ENCODE measurements at regions not wholly inside any gene's neighbourhood (a gene's known extent, or its start where the extent isn't known, plus 50 kb on each side); places are given as distances from the start of the nearest gene placed in this dataset.

DNA sequence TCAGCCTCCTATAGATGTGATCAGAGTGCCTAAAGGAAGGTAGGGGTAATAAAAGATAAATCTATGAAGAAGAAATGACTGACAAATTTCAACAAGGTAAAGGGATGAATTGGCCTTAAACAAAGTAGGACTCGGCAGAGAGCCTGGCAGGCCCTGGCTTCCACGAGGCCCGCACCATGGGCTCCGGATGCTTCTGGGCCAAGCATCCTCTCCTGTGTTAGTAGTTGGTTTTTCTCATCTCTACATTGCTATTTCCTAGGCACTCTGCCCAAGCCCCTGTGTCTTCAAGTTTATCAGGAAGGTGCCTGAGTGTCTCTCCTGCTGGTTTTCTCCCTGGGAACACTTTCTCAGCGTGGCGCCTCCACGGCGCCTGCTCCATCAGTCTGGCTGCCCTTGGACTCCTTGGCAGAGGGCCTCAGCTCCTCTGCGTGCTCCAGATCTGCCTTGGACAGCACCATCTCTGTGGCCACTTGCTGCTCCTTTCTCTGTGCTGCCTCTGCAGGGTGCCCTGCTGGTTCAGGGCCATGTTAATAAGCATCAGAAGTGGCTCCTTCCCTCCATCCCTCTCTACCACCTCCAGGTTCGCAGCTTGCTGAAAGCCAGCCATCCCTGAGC, 413.3 kb upstream of the DPP6 start:
- no peak for DNase-seq
- no peak for FAIRE-seq
- TF ChIP-seq, protein P1, sequence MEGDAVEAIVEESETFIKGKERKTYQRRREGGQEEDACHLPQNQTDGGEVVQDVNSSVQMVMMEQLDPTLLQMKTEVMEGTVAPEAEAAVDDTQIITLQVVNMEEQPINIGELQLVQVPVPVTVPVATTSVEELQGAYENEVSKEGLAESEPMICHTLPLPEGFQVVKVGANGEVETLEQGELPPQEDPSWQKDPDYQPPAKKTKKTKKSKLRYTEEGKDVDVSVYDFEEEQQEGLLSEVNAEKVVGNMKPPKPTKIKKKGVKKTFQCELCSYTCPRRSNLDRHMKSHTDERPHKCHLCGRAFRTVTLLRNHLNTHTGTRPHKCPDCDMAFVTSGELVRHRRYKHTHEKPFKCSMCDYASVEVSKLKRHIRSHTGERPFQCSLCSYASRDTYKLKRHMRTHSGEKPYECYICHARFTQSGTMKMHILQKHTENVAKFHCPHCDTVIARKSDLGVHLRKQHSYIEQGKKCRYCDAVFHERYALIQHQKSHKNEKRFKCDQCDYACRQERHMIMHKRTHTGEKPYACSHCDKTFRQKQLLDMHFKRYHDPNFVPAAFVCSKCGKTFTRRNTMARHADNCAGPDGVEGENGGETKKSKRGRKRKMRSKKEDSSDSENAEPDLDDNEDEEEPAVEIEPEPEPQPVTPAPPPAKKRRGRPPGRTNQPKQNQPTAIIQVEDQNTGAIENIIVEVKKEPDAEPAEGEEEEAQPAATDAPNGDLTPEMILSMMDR (IDR thresholded peaks at IDR 0.05) = no peak
- no peaks in the 10 kb centered on the region for H3K4me1 ChIP-seq
- H3K9me3 ChIP-seq = no peaks in the 10 kb centered on the region
- H3K27me3 ChIP-seq = no peaks in the 10 kb centered on the region
- intact Hi-C loops (cut with DNase I) = no loop called here
- H3K4me3 ChIP-seq = no peak overlapping the region
- no peaks in the 10 kb centered on the region for H3K36me3 ChIP-seq
- WGBS, 2 donors = 76 to 85% methylated on average over 10 of the region's 10 CpGs
- H3K27ac ChIP-seq = no peak overlapping the region
- ATAC-seq = no peak

DNA sequence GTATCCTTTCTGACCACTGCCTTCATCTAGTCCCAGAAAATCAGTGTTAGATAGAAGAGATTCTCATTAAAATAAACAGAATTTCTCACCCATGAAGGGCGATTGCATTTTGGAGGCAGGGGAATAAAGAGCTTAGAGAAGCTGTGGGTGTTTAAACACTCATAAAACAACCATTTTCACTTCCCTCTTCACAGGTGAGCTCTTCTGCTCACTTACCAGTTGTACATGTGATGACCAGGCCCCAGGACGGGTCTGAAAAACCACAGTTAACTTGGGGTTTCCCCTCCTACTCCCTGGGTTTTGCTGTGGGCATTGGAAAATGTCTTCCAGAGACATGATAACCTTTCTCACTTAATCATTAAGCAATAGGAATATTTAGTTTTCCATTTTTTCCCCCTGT, 411.6 kb upstream of the DPP6 start:
- no peak for FAIRE-seq

DNA sequence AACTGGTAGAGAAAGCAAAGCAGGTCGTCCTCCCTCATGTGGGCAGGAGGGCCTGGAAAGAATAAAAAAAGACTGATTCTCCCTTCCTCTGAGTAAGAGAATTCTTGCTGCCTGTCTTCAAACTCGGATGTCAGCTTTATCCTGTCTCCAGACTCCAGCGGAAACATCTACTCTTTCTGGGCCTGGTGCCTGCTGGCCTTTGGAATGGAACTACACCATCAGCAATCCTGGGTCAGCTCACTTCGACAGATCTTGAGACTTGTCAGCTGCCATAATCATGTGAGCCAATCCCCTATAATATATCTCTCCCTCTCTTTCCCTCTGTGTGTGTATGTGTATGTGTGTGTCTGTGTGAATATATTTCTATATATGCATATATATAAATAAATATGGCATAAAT, 411.0 kb upstream of the DPP6 start:
- no peak for FAIRE-seq

More for the DNA sequence above, 411.6 kb upstream of the DPP6 start:
- no peak for DNase-seq
- intact Hi-C loops (cut with DNase I) = no loop called here
- no peak for ATAC-seq
- Histone ChIP-seq H3K36me3 (no peaks in the 10 kb centered on the region), H3K4me3 (no peak overlapping the region), H3K27me3 (no peaks in the 10 kb centered on the region), H3K9me3 (no peaks in the 10 kb centered on the region), H3K4me1 (no peaks in the 10 kb centered on the region), H3K27ac (no peak overlapping the region)
- TF ChIP-seq, protein P1 (IDR thresholded peaks at IDR 0.05) = no peak
- WGBS, 2 donors = 55 to 66% methylated on average over 2 of the region's 2 CpGs

DNA sequence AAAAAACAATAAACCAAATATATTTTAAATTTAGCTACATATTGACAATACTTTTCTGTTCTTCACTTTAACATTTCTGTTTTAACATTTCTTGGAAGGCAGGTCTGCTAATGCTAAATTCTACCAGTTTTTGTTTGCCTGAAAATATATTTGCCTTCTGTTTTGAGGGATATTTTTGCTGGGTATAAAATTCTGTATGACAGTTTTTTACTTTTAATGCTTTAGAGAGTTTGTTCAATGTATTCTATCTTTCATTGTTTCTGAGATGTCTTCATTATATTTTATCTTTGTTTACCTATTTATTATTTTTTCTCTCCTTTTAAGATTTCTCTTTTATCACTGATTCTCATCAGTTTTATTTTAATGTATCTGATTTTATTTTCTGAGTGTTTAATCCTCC, 409.2 kb upstream of the DPP6 start:
- H3K4me3 ChIP-seq = no peak overlapping the region
- no peaks in the 10 kb centered on the region for H3K27me3 ChIP-seq
- no peaks in the 10 kb centered on the region for H3K4me1 ChIP-seq
- H3K27ac ChIP-seq = no peak overlapping the region
- FAIRE-seq (no peak), DNase-seq (no peak), ATAC-seq (no peak)
- intact Hi-C loops (cut with DNase I) = no loop called here
- H3K36me3 ChIP-seq = no peaks in the 10 kb centered on the region
- no peaks in the 10 kb centered on the region for H3K9me3 ChIP-seq
- TF ChIP-seq, protein P1 (IDR thresholded peaks at IDR 0.05) = no peak

More for the DNA sequence above, 411.0 kb upstream of the DPP6 start:
- ATAC-seq = no peak
- H3K27me3 ChIP-seq = no peaks in the 10 kb centered on the region
- no peak for DNase-seq
- TF ChIP-seq, protein P1 (IDR thresholded peaks at IDR 0.05) = no peak
- no peak overlapping the region for H3K4me3 ChIP-seq
- WGBS, 2 donors = 47 to 53% methylated on average over 4 of the region's 4 CpGs
- no peaks in the 10 kb centered on the region for H3K36me3 ChIP-seq
- H3K27ac ChIP-seq = no peak overlapping the region
- H3K4me1 ChIP-seq = no peaks in the 10 kb centered on the region
- intact Hi-C loops (cut with DNase I) = no loop called here
- H3K9me3 ChIP-seq = no peaks in the 10 kb centered on the region

DNA sequence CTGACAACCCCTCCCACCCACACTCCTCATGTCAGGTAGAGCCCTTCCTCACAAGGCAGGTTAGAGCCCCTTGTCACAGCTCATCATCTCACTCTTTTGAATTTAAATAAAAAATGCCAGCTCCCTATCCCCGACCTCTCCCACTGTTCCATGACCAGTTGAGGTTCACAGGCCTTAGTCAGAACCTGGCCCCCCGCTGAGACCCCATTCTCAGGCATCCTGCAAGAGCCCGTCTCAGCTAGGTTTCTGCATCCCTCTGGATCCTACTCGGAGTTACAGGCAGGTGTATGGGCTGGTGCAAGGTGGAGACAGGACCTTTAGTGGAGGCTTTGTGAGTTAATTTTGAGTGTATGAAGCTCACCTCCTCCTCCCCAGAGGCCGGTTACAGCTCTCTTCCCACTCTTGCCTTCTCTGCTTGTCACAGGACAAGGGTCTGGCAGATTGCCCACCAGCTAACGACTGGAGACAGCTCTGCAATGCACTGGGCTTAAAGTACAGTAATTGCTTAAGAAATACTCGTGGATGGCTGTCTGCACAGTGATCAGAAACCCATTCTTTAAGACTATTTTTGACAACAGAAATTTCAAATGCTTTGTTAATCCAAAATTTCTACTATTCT, 394.9 kb upstream of the DPP6 start:
- H3K27me3 ChIP-seq = no peaks in the 10 kb centered on the region
- FAIRE-seq = no peak
- intact Hi-C loops (cut with DNase I) = no loop called here
- no peaks in the 10 kb centered on the region for H3K9me3 ChIP-seq
- ATAC-seq = no peak
- no peak overlapping the region for H3K27ac ChIP-seq
- TF ChIP-seq, protein P1 (IDR thresholded peaks at IDR 0.05) = no peak
- no peaks in the 10 kb centered on the region for H3K36me3 ChIP-seq
- no peaks in the 10 kb centered on the region for H3K4me1 ChIP-seq
- DNase-seq = no peak
- WGBS, 2 donors = 41 to 43% methylated on average over 7 of the region's 7 CpGs
- H3K4me3 ChIP-seq = no peak overlapping the region

Data from pancreas (tissue), 10 donors.